GM12892 (cell line): ENCODE measurements at regions not wholly inside any gene's neighbourhood (a gene's known extent, or its start where the extent isn't known, plus 50 kb on each side); places are given as distances from the start of the nearest gene placed in this dataset.

Experiments
- DNase-seq: peaks from one replicate; pipeline ENCODE4 v3.0.0; 2011; ENCODE audit not compliant: insufficient read length
- FAIRE-seq: peaks from 2 replicates; lab custom pipeline; 2011; peaks lifted over from hg19 to GRCh38; lab: Jason Lieb, UNC
- POLR2A ChIP-seq: IDR thresholded peaks from 2 replicates; pipeline ENCODE4 v1.6.1; 2011; ENCODE audit warnings: low read depth, low read length, control low read depth
- POLR2AphosphoS5 ChIP-seq: IDR thresholded peaks from 2 replicates; pipeline ENCODE4 v1.6.1; 2011; ENCODE audit warnings: low read depth, low read length, control low read depth
- TAF1 ChIP-seq: IDR thresholded peaks from 2 replicates; pipeline ENCODE4 v1.6.1; 2011; ENCODE audit warnings: low read depth, mild to moderate bottlenecking, control low read depth, low read length, borderline replicate concordance

GRCh38 chr17:77563439-77564102 lies 394.9 kb upstream of the TNRC6C start:
- no peak for FAIRE-seq
- TF ChIP-seq POLR2AphosphoS5 (no peak), TAF1 (no peak), POLR2A (no peak)
- DNase-seq: no peak

- no peak for FAIRE-seq
- TF ChIP-seq POLR2A (no peak), TAF1 (no peak), POLR2AphosphoS5 (no peak)
- DNase-seq: no peak
Measured at GRCh38 chr17:77564278-77564920, 394.1 kb upstream of the TNRC6C start.

DNA sequence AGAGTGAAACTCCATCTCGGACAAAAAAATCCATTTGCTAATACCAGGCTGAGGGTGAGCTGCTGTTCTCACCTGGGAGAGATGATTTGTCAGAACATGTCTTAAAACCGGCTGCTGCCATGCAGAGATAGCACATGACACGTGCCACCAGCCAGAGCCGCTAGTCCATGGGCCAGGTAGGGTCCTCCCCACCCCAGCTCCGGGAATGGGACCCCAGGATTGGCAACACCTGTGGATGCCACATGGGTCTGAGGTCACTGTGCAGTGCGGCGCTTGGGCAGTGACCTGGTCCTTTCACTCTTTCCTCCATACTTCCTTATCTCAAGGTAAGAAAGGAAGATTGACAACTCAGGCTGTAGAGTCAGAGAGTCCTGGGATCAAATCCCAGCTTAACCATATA lies 393.3 kb upstream of the TNRC6C start:
- DNase-seq (no peak), FAIRE-seq (no peak)
- TF ChIP-seq POLR2A (no peak), TAF1 (no peak), POLR2AphosphoS5 (no peak)

DNA sequence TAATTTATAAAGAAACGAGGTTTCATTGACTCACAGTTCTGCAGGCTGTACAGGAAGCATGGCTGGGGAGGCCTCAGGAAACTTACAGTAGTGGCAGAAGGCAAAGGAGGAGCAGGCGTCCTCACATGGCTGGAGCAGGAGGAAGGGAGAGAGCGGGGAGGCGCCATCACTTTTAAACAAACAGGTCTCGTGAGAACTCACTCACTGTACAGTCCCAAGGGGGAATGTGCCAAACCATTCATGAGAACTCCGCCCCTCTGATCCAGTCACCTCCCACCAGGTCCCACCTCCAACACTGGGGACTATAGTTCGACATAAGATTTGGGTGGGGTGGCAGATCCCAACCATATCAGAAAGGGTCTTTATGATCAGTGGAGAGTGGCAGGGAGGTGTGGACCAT lies 392.4 kb upstream of the TNRC6C start:
- TF ChIP-seq POLR2A (no peak), POLR2AphosphoS5 (no peak), TAF1 (no peak)
- FAIRE-seq: no peak
- DNase-seq: no peak

DNA sequence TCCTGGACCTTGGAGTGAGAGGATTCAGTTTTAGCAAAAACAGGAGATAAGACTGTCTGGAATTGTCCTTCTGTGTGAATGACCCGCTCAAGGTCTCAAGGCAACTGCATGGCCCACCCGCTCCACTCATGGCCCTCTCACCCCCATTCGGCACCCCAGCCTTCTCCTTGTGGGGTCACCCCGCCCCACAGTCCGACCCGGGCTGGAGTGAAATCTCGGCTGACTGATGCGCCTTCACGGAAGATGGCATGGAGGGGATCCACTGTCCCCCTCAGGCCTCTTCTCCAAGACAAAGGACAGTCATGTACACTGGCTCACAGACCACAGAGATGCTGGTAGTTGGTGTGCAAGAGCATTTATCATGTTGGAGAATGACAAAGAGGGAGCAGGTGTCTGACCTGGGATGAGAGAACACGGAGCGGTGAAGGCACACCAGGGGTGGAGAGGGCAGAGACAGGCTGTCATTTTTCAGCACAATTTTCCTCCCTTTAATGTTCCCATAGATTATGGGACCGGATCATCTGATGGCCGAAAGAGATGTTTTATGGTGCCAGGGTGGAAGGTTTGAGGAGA lies 391.9 kb upstream of the TNRC6C start:
- FAIRE-seq (no peak), DNase-seq (no peak)
- TF ChIP-seq POLR2A (no peak), POLR2AphosphoS5 (no peak), TAF1 (no peak)

DNA sequence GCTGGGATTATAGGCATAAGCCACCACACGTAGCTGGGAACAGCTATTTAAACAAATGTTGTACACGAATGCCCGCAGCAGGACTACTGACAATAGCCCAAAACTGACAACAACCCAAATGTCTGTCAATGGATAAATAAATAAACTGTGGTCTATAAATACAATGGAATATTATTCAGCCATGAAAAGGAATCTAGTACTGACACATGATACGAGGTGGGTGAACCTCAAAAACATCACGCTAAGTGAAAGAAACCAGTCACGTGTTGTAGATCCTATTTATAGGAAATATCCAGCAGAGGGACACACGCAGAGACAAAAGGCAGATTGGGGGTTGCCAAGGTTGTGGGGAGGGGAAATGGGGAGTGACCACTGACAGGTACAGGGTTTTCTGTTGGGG lies 390.0 kb upstream of the TNRC6C start:
- no peak for FAIRE-seq
- DNase-seq: no peak
- TF ChIP-seq POLR2A: no peak
- TF ChIP-seq TAF1: no peak
- no peak for TF ChIP-seq POLR2AphosphoS5

- TF ChIP-seq TAF1: no peak
- TF ChIP-seq POLR2AphosphoS5: no peak
- no peak for TF ChIP-seq POLR2A
- no peak for DNase-seq
- FAIRE-seq: no peak
Measured at GRCh38 chr17:77569846-77570564, 388.5 kb upstream of the TNRC6C start.

GRCh38 chr17:77570565-77570898 lies 388.0 kb upstream of the TNRC6C start:
- DNase-seq (no peak), FAIRE-seq (no peak)
- TF ChIP-seq POLR2AphosphoS5: no peak
- TF ChIP-seq POLR2A: no peak
- no peak for TF ChIP-seq TAF1

DNA sequence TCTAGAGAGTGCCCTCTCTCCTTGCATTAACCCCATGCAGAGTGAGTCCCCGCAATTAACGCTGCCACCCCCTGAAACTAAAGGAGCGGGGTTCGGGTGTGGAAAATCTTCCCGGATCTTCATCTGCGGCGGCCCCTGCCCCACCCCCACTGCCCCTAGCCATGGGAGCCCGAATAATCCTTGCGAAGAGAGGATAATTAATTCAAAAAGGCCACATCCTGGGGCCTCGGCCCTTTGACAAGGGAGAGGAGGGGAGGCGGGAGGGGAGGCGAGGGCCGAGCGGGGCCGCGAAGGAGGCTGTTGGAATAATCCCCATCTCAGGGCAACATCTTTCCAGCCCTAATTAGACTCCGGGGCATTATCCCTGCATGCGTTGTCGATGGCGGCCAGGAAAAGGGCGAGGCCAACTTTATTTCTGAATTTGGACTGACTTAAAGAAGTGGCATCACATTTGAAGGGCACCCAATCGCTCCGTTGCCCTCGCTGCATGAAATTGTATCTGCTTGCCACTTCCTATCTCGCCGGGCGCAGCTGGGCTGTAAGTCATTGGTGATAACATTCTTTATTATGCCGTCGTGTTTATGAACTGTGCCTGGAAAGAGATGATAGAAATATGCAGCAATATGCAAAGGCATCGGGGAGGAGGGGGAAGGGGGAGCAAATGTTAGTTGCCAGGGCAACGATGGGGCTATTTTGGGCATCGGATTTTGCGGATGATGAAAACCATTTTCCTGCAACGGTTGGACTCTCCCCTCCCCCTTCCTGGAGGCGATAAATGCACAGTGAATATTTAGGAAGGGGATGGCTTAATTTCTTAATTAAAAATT lies 387.1 kb upstream of the TNRC6C start:
- FAIRE-seq: no peak

DNA sequence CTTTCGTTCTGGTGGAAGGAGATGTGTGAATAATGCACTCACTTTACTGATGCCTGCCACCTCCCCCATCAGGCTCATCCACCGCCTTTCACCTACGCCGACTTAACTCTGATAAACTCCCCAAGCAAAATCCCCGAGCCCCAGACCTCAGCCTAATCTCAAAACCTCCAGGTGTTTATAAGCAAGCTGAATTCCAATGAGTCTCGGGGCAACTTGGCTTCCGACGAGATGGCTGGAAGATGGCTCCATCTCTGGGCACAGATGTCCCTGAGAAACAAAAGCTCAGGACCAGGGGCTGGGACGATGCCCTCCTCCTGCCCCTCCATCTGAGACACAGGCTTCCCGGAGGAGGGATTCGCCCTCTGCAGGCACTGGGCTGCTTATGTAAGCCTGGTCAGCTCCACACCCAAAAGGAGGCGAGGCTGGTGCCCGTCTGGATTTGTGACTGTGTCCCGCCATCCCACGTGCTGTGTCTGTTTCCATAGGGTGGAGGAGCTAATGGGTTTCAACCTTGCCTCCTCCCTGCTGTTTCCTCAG lies 386.4 kb upstream of the TNRC6C start:
- DNase-seq: no peak
- TF ChIP-seq TAF1 (no peak), POLR2A (no peak)
- FAIRE-seq: no peak

More for the DNA sequence above, 387.1 kb upstream of the TNRC6C start:
- no peak for TF ChIP-seq POLR2A
- TF ChIP-seq POLR2AphosphoS5: no peak
- no peak for TF ChIP-seq TAF1
- DNase-seq: no peak
